Skin of body (tissue), 1 donor: ENCODE measurements at regions not wholly inside any gene's neighbourhood (a gene's known extent, or its start where the extent isn't known, plus 50 kb on each side); places are given as distances from the start of the nearest gene placed in this dataset.
A peak's percentile ranks its signal among the peaks of the same experiment; 100 is the strongest.

Experiments
- DNase-seq: peaks from one replicate; lab custom pipeline; 2025; lab: John Stamatoyannopoulos, UW

DNA sequence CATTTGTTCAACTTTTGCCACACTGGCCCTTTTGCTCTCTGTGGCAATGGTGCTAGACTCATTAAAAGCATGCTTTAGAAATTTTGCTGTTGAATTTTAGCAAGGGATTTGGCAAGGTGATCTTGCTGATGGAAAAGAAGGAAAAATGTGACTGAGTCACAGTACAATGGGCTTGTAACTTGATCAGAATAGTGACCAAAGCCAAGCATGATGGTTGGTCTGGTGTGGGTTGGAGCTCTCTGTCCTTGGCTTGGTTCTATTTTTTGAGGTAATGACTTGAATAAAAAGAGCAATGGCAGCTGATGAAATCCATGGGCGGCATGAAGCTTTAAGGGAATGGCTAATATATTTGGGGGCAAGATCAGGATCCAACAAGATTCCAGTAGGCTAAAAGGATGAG is 114.4 kb upstream of the ZNF366 start:
- no peak for DNase-seq

- no peak for DNase-seq
These were observed 112.5 kb upstream of the ZNF366 start for GRCh38 chr5:72619677-72620076.

GRCh38 chr5:72619251-72619650 is 112.0 kb upstream of the ZNF366 start:
- no peak for DNase-seq

DNA sequence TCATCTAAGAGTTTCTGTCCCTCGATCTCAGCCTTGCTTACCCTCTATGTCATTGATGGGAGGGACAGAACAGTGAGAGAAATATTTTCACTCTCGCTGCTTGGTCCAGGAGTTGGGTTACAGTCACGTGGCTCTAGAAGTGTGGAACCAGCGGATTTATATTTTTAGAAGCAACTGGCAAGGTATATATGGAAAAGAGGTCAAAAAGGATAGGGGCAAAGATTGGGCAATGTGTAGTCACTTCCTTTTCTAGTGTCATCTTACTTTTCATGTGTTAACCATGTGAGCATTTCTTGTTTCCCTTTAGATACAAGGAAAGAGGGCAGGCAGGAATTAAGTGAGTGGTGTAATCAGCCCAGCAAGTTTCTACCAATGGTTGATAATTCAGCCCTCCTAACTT is 111.5 kb upstream of the ZNF366 start:
- DNase-seq, result no peak

GRCh38 chr5:72615061-72615460 is 107.9 kb upstream of the ZNF366 start:
- DNase-seq, result no peak

DNA sequence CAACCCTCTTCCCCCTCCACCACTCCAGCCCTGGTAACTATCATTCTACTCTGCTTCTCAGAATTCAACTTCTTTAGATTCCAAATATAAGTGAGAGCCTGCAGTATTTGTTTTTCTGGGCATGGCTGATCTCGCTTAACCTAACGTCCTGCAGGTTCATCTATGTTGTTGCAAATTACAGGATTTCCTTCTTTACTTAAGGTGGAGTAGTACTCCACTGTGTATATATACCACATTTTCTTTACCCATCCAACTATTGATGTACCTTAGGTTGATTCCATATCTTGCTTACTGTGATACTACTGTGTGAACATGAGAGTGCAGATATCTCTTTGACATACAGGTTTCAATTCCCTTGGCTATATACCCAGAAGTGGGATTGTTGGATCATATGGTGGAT is 106.3 kb upstream of the ZNF366 start:
- no peak for DNase-seq

DNA sequence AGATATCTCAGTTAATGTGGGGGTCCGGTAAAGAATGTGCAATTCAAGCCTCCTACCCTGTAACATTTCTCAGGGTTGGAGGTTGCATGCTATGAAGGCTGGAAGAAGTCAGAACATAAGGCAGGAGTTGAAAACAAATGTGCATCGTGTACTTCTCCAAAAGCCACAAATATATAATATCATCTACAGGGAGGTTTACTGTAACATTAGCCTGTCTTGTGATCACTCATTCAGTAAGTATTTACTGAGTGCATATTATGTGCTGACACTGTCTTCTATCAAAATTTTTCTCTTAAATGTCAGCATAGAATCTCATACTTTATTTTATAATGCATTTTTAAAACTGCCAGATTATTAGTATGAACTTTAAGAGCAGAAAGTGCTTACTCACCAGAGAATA is 105.6 kb upstream of the ZNF366 start:
- DNase-seq, result no peak

GRCh38 chr5:72611118-72611730 is 104.0 kb upstream of the ZNF366 start:
- peak; percentile 48 for DNase-seq

- DNase-seq, result no peak
These were observed 101.7 kb upstream of the ZNF366 start for GRCh38 chr5:72608926-72609325.

DNA sequence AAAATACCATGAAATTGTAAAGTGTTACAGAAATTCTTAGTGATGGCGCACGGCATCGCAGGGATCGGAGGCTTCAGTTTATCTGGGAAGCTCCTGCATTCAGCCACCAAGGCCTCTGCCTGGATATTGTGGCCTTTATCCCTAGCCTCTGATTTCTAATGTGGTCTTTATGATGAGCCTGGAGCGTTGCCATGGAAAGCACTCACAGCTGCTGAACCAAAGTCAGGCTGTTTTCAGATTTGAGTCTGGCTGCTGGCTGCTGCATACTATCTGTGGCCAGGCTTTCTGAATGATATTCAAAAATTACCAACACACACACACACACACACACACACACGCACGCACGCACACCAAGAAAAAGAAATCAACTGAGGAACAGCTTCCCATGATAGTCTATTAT is 101.1 kb upstream of the ZNF366 start:
- peak; percentile 65 for DNase-seq

DNA sequence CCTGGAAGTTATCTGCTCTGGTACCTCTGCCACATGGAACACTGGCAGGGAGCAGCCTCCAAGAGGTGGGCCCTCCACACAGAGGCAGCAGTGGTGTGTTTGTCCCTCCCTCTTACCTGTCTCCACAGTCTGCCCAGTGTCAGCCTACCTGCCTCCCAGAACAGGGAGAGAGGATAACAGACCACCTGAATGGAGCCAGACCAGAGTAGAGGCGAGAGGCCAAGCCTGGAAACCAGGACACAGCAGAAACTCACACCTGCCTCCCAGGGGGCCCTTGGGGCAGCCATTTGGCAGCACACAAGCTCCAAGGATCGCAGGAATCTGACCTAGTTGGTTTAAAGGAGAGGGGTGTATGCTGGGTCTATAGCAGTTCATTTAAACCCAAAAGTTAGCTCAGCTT is 100.2 kb upstream of the ZNF366 start:
- DNase-seq, result no peak

GRCh38 chr5:72606525-72606924 is 99.3 kb upstream of the ZNF366 start:
- DNase-seq, result no peak

DNA sequence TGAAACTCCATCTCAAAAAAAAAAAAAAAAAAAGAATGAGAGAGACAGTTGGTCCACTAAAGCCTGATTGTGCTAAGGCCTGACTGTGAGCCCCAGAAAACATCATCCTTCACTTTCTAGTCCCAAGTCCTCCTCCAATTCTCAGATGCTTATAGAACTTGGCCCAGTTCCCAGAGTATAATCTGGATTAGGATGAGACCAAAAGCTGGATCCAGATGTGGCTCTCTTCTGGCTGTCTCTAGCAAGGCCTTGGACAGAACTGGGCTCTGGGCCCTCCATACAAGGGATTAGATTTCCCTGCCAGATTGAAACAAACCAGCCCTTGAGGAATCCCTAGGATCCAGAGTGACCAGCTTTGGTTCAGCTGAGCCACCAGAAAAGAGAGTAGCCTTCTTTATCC is 98.4 kb upstream of the ZNF366 start:
- no peak for DNase-seq

GRCh38 chr5:72604798-72605154 is 97.6 kb upstream of the ZNF366 start:
- DNase-seq, result no peak

- no peak for DNase-seq
These were observed 97.0 kb upstream of the ZNF366 start for GRCh38 chr5:72604111-72604797.

DNA sequence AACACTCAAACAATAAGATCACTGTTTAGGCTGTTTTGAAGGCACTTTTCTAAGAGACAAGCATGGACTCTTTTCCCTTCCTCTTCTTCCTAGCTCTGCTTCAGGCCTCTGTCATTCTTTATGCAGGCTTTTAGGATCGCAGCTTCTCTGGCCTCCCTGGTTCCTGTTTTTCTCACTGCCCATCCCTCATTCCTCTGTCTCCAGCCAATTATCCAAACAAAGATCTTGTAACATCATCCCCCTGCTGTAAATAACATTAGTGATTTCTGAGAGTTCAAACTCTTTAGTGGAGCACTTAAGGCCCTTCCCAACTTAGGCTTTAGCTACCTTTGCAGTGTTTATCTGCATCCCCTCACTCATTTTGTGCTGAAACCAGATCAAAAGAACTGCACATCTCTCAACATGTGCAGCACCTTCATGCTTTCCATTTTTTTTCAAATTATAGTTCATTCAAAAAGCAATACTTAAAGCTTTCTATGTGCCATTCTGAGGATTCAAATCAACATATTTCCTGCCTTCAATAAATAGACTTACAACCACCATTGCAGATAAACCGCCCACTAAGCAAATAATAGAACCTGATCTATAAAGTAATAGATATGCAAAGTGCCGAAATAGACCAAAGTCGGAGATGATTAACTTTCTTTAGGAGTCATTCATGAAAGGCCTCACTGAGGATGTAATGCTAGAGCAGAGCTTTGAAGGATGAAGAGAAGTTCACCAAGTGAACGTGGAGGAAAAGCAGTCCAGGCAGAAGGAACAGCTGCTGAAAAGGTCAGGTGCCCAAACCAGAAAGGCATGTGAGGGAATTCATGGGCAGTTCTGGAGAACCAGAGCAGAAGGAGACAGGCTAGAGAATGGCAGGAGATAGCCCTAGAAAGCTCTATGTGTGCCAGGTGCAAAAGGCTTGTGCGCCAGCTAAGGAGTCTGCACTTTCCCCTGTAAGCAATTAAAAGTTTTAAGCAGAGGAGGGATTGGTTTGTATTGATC is 95.8 kb upstream of the ZNF366 start:
- no peak for DNase-seq

GRCh38 chr5:72601861-72602260 is 94.7 kb upstream of the ZNF366 start:
- DNase-seq, result no peak

DNA sequence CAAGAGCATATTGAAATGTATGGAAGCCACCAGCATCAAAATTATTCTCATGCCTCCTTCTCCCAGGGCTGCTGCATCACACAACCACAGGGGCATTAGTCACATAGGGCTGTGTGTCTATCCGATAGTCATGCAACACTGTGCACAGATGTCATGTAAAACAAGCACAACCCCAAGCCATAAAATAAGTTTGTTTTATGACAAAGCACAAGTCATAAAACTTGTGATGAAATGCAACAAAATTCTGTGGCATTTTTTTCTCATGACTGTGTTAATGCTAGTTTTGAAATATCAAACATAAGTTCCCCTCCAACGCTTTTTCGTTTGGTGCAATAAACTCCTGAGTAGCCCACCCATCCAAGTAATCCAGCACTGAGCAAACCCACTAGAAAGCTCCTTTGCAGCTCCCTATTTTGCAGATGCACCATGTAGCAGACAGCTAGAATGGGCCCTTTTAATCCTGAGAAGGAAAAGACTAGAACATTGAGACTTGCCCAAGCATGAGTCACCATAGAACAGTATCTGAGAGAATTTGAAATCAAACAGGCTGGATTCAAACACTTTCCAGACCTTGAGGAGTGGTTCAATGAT is 93.3 kb upstream of the ZNF366 start:
- DNase-seq, result peak; percentile 83

GRCh38 chr5:72599519-72600370 is 92.5 kb upstream of the ZNF366 start:
- DNase-seq, result peak; percentile 44

DNA sequence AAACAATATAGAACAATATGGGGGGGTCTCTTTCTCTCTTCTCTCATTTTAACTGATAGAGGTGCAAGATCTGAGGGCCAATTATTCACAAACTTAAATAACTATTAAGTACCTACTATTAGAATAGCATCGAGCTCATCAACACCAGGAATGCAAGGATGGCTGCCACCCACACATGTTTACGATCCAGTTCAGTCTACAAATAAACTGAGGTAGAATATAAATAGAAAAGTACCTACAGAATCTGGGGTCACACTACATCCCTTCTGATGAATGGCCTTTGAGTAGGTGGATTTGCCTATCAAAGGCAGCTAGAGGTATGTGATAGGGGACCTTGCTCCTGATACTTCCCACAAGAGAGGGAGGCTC is 91.8 kb upstream of the ZNF366 start:
- DNase-seq, result no peak

DNA sequence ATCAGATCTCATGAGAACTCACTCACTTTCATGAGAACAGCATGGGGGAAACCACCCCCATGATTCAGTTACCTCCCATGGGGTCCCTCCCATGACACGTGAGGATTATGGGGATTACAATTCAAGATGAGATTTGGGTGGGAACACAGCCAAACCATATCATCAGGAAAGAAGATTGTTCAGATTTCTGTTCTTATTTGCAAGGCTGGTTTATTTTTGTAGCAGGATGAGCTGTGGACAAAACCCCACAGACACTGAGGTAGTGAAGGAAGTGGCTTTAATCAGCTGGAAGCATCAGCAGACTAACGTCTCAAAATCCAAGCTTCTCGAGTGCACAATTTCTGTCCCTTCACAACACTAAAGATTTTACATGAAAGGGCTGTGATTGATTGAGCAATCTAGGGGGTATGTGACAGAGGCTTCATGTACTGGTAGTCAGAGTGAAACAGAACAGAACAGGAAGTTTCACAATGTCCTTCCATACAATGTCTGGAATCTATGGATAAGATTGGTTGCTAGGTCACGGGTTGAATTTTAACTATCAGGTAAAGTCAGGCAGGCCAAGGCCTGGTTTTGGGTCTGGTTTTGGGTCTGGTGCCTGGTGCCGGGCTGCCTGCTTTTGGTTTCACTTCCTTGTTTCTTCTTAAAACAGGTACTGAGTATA is 91.3 kb upstream of the ZNF366 start:
- no peak for DNase-seq
